DMS 273 treated with DMSO at 0.1 percent for 48 hours (cell line): ENCODE measurements at regions not wholly inside any gene's neighbourhood (a gene's known extent, or its start where the extent isn't known, plus 50 kb on each side); places are given as distances from the start of the nearest gene placed in this dataset.
"Not testable (repeated sequence)": the region's sequence is repeated elsewhere in the genome, so short reads cannot be mapped to it uniquely, and the experiment has no call there.

Source experiments
- DNase-seq: peaks from one replicate; lab custom pipeline; 2025; lab: John Stamatoyannopoulos, UW

GRCh38 chr6:55058682-55059081, 115.6 kb upstream of the HCRTR2 start:
- no peak for DNase-seq

GRCh38 chr6:55064711-55065420, 109.4 kb upstream of the HCRTR2 start:
- DNase-seq, result no peak

GRCh38 chr6:55069132-55069781, 105.1 kb upstream of the HCRTR2 start:
- DNase-seq, result peak; percentile 47

GRCh38 chr6:55082021-55082420, 92.3 kb upstream of the HCRTR2 start:
- no peak for DNase-seq

- not testable (repeated sequence) for DNase-seq
Measured at GRCh38 chr6:55088011-55088410, 86.3 kb upstream of the HCRTR2 start.

- no peak for DNase-seq
Measured at GRCh38 chr6:55088902-55089301, 85.4 kb upstream of the HCRTR2 start.

- no peak for DNase-seq
Measured at GRCh38 chr6:55089325-55089724, 85.0 kb upstream of the HCRTR2 start.

- DNase-seq, result no peak
Measured at GRCh38 chr6:55100686-55101085, 73.6 kb upstream of the HCRTR2 start.

GRCh38 chr6:55101157-55101556, 73.2 kb upstream of the HCRTR2 start:
- DNase-seq, result no peak

- no peak for DNase-seq
Measured at GRCh38 chr6:55108134-55109130, 65.9 kb upstream of the HCRTR2 start.

- DNase-seq, result no peak
Measured at GRCh38 chr6:55117267-55117666, 57.0 kb upstream of the HCRTR2 start.

- not testable (repeated sequence) for DNase-seq
Measured at GRCh38 chr6:55124241-55124640, 50.1 kb upstream of the HCRTR2 start.
